Ureter (tissue), 1 donor: ENCODE measurements at regions not wholly inside any gene's neighbourhood (a gene's known extent, or its start where the extent isn't known, plus 50 kb on each side); places are given as distances from the start of the nearest gene placed in this dataset.

Source experiments
- DNase-seq: peaks from one replicate; pipeline ENCODE4 v3.0.0-alpha.2; 2020; ENCODE audit warnings: low spot score
- donor health status: DM: yes; HTN: yes; CAD: no.

DNA sequence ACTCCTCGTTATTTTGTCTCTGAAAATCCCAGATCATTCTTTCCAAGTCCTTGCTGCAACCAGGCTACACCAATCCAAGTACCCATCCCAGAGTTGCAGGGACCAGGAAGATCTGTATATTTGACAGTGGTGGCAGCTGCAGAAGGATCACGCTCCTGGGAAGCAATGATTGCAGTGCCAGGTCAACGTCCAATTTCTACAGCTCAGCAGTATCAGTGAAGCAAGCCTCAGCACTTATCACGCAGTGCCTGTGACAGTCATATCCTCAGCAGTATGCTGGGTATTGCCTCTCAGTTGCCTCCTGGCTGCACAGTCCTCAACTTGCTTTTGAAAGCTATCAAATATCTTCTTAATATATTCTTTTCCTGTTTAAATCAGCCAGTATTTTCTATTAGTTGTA is 66.7 kb downstream of the BARHL2 start:
- no peak for DNase-seq

GRCh38 chr1:90640325-90640724 is 76.8 kb downstream of the BARHL2 start:
- DNase-seq, result no peak

GRCh38 chr1:90622666-90623065 is 94.4 kb downstream of the BARHL2 start:
- DNase-seq, result no peak

- DNase-seq, result no peak
Observed at GRCh38 chr1:90621986-90622385, 95.1 kb downstream of the BARHL2 start.

DNA sequence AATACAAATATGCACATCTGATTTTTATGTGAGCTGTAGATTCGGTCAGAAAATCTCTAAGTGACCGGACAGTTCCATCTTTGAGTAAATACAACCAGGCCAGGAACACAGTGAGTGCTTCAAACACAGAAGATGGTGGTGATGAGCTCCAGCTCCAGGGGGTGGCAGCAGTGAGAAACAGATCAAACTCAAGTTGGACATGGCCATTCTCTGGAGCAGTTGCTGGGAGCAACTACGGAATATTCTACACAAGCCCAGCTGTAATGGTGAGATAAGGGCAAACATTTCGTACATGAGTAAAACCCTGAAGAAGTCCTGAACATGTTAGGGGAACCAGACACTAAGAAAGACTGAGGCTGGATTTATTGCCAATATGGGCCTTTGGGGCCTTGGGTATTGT is 100.7 kb downstream of the BARHL2 start:
- DNase-seq, result no peak

GRCh38 chr1:90614872-90615271 is 102.2 kb downstream of the BARHL2 start:
- no peak for DNase-seq

- DNase-seq, result no peak
Observed at GRCh38 chr1:90613371-90613770, 103.7 kb downstream of the BARHL2 start.

DNA sequence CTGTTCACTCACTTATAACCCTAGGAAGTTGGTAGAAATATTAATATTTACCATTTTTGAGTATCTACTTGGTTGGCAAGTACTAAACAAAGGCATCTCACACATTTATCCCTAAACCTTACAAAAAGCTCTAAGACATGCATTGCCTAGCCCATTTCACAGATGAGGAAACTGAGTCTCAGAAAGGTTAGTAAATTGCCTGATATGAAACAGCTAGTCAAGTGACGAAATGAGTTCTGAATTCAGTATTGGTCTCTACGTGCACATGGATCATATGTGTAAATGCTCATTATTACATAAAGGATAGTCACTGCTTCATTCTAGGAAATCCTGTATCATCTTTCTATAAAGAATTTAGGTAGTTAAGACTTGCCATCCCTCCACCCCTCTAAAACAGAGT is 105.1 kb downstream of the BARHL2 start:
- no peak for DNase-seq

- DNase-seq, result no peak
Observed at GRCh38 chr1:90607736-90608135, 109.4 kb downstream of the BARHL2 start.

GRCh38 chr1:90605070-90605469 is 112.0 kb downstream of the BARHL2 start:
- no peak for DNase-seq

DNA sequence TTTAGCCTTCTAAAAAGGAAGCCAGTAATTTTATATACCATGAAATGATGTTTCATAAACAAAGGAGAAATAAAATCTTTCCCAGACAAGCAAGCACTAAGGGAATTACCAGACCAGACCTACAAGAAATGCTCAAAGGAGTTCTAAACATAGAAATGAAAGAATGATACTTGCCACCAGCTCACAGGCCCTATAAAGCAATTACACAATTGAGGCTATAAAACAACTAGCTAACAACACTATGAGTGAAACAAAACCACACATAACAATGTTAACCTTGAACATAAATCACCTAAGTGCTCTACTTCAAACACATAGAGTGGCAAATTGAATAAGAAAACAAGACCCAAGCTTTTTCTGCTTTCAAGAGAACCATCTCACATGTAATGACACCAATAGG is 123.8 kb downstream of the BARHL2 start:
- no peak for DNase-seq

DNA sequence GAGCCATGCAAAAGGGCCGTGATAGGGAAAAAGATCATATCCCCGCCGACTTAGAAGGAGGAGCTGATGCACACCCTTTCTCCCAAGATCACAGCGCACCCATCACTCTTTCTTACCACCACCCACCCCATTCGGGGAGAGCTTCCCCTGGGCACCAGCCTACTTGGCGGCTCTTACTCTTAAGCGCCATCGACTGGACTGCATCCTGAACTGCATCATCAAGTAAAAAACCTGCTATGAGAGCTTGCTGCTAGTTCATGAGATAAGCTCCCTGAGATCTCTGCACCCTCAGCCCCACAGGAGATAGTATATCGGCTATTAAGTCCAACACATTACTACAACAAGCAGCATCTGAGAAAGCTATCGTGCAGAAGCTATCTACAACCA is 125.1 kb downstream of the BARHL2 start:
- no peak for DNase-seq

DNA sequence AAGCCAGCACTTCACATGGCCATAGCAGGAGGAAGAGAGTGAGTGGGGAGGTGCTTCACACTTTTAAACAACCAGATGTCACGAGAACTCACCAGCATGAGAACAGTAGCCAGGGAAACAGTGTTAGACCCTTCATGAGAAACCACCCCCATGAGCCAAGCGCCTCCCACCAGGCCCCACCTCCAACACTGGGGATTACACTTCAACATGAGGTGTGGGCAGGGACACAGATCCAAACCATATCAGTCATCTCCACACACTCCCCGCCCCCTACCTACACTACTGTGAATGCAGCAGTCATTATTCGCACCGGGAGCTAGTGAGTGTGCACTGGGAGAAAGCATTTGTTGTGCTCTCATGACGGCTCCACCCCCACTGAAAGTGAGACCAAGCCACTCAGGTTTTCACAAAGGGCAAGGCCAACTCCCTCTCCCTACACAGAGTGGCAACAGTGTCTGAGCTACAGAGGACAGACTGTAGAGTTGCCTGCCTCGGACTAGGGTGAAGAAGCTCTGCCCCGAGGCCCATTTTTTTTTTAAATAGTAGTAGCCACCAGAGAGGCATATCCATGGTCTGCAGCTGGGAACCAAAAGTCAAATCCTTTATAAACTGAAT is 125.6 kb downstream of the BARHL2 start:
- DNase-seq, result no peak

DNA sequence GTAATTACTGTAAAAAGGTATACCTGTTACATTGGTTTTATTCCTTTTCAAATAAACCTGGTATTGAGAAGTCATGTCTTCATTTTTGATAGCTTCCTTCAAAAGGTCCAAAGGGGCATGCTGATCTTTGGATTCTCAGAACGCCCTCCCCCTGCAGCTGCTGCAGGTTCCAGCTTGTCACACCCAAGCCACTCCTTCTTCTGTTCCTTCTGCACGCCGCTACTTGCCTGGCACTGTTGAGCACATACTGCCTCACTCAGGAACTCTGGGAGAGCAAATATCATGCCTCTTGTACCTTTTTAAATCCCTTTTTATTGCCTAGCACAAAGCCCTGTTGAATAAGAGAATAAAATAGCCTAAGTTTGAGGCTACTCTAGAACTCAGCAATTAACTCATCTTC is 136.9 kb downstream of the BARHL2 start:
- DNase-seq, result peak; percentile 58

- DNase-seq, result no peak
Observed at GRCh38 chr1:90579212-90579802, 137.8 kb downstream of the BARHL2 start.

GRCh38 chr1:90574692-90575370 is 142.3 kb downstream of the BARHL2 start:
- DNase-seq, result no peak

GRCh38 chr1:90573736-90574135 is 143.4 kb downstream of the BARHL2 start:
- no peak for DNase-seq

DNA sequence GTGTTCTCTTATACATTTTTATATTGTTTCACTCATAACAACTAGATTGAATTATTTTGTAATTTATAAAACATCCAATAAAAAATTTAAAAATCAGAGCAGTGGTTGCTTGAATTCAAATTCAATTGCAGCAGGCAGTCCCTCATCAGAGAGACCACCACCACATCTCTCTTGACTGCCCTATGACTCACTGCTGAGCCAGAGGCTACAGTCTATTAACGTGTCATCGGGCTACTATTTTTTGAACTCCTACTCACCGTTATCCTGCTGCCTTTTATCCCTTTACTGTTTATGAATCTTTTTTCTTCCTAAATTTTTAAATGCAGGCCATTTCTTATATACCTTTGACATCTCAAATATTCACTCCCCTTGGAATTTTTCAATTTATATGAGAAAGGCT is 144.7 kb downstream of the BARHL2 start:
- DNase-seq, result no peak

GRCh38 chr1:90568436-90568835 is 148.7 kb downstream of the BARHL2 start:
- no peak for DNase-seq

- DNase-seq, result no peak
Observed at GRCh38 chr1:90564164-90564563, 152.9 kb downstream of the BARHL2 start.

DNA sequence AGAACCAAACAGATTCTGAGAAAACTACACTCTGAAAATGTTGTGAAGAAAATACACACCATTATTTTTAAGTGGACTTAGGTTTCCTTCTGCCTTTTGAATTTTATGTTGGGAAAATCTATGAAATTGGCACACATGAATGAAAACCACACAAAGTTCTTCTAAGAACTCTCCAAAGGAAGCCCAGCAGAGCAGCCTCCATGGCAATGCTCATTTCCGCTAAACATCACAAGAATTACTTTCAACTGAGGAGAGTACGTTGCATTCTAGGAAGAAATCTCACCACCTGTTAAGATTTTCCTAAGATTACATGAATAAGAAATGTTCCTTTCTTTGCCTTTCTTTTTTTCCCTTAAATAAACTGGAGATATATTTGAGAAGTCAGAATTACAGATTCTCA is 154.2 kb downstream of the BARHL2 start:
- no peak for DNase-seq

GRCh38 chr1:90561911-90562310 is 155.2 kb downstream of the BARHL2 start:
- DNase-seq, result no peak

- DNase-seq, result no peak
Observed at GRCh38 chr1:90561103-90561783, 155.9 kb downstream of the BARHL2 start.
